K562 (cell line): ENCODE measurements at regions not wholly inside any gene's neighbourhood (a gene's known extent, or its start where the extent isn't known, plus 50 kb on each side); places are given as distances from the start of the nearest gene placed in this dataset.
"Not testable (repeated sequence)": the region's sequence is repeated elsewhere in the genome, so short reads cannot be mapped to it uniquely, and the experiment has no call there.

Source experiments
- EZH2 ChIP-seq: IDR thresholded peaks from 2 replicates; pipeline ENCODE4 v1.6.1; 2012; ENCODE audit warnings: low read depth, mild to moderate bottlenecking, inconsistent platforms, low read length, borderline replicate concordance
- HNRNPH1 ChIP-seq: fragments of 200-400 bp; formaldehyde crosslinking; optimal IDR thresholded peaks from 2 replicates; pipeline ENCODE3; 2017; ENCODE audit warnings: low read depth, mild to moderate bottlenecking, low read length, moderate library complexity
- HOMEZ ChIP-seq: fragments of 250-450 bp; sonication (Bioruptor Pico); IDR thresholded peaks from 2 replicates; pipeline ENCODE4 v1.4.0; 2020; ENCODE audit warnings: mild to moderate bottlenecking, moderate library complexity
- MYBL2 ChIP-seq, 2 experiments: fragments of 450-650 bp in 1 of 2; sonication (generic) in 1 of 2; formaldehyde crosslinking in 1 of 2; IDR thresholded peaks; 2 replicates each; pipeline versions ENCODE4 v1.6.1 to v1.8.1; 2017 to 2022; ENCODE audit warnings: borderline replicate concordance in 1 of 2, inconsistent platforms in 1 of 2, low read depth in 1 of 2, mild to moderate bottlenecking in 1 of 2, missing genetic modification reagents in 1 of 2, moderate library complexity in 1 of 2
- NR2C2 ChIP-seq, 2 experiments: fragments of 200-800 bp in 1 of 2; sonication (Bioruptor generic) in 1 of 2; sonication (generic) in 1 of 2; formaldehyde crosslinking in 1 of 2; IDR thresholded peaks; 2 replicates each; pipeline versions ENCODE4 v1.6.1 to v1.8.0; 2016 to 2022; ENCODE audit warnings: mild to moderate bottlenecking in 1 of 2, missing compliant biosample characterization in 1 of 2, missing genetic modification characterization in 1 of 2, missing genetic modification reagents in 1 of 2
- POLR2A ChIP-seq: fragments of 450-650 bp; conservative IDR thresholded peaks from 2 replicates; pipeline ENCODE4 v1.6.1; 2016
- SAFB2 ChIP-seq: fragments of 200-400 bp; formaldehyde crosslinking; IDR thresholded peaks from 2 replicates; pipeline ENCODE4 v1.6.1; 2018; ENCODE audit warnings: borderline replicate concordance, low read length, low read depth, moderate library complexity; ENCODE audit not compliant: severe bottlenecking
- ZNF512 ChIP-seq: IDR thresholded peaks from 2 replicates; pipeline ENCODE4 v1.6.1; 2016; ENCODE audit warnings: missing genetic modification characterization, missing compliant biosample characterization

GRCh38 chr3:187862701-187863277 lies 117.5 kb upstream of the BCL6 start:
- TF ChIP-seq HNRNPH1; ZNF512 (tag); SAFB2; NR2C2 (CRISPR knock-in tag; IDR thresholded peaks at IDR 0.05); NR2C2 (tag; IDR thresholded peaks at IDR 0.05); MYBL2 (IDR thresholded peaks at IDR 0.05; ENCODE audit: low read depth); MYBL2 (CRISPR knock-in tag; IDR thresholded peaks at IDR 0.05; ENCODE audit: borderline replicate concordance); POLR2A; HOMEZ; EZH2: not testable (repeated sequence)
